ENCODE measurements at regions not wholly inside any gene's neighbourhood (a gene's known extent, or its start where the extent isn't known, plus 50 kb on each side); places are given as distances from the start of the nearest gene placed in this dataset.

GRCh38 chr1:54456361-54456760 lies 50.2 kb upstream of the SSBP3 start:
- no peak for TF ChIP-seq POLR2A (IDR thresholded peaks at IDR 0.05)
- TF ChIP-seq, protein P1, sequence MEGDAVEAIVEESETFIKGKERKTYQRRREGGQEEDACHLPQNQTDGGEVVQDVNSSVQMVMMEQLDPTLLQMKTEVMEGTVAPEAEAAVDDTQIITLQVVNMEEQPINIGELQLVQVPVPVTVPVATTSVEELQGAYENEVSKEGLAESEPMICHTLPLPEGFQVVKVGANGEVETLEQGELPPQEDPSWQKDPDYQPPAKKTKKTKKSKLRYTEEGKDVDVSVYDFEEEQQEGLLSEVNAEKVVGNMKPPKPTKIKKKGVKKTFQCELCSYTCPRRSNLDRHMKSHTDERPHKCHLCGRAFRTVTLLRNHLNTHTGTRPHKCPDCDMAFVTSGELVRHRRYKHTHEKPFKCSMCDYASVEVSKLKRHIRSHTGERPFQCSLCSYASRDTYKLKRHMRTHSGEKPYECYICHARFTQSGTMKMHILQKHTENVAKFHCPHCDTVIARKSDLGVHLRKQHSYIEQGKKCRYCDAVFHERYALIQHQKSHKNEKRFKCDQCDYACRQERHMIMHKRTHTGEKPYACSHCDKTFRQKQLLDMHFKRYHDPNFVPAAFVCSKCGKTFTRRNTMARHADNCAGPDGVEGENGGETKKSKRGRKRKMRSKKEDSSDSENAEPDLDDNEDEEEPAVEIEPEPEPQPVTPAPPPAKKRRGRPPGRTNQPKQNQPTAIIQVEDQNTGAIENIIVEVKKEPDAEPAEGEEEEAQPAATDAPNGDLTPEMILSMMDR (IDR thresholded peaks at IDR 0.05): no peak
- TF ChIP-seq POLR2AphosphoS5 (IDR thresholded peaks at IDR 0.05): no peak
